ENCODE measurements at regions not wholly inside any gene's neighbourhood (a gene's known extent, or its start where the extent isn't known, plus 50 kb on each side); places are given as distances from the start of the nearest gene placed in this dataset.

GRCh38 chr12:89098441-89099112 lies 253.7 kb downstream of the DUSP6 start:
- no peak for TF ChIP-seq CTCF (IDR thresholded peaks at IDR 0.05)
- no peak for TF ChIP-seq POLR2AphosphoS5 (IDR thresholded peaks at IDR 0.05)
- TF ChIP-seq POLR2A (IDR thresholded peaks at IDR 0.05), result no peak
